HG03039 (cell line): ENCODE measurements at regions not wholly inside any gene's neighbourhood (a gene's known extent, or its start where the extent isn't known, plus 50 kb on each side); places are given as distances from the start of the nearest gene placed in this dataset.
"Not testable (repeated sequence)": the region's sequence is repeated elsewhere in the genome, so short reads cannot be mapped to it uniquely, and the experiment has no call there.

Experiments
- ATAC-seq: cut with Tn5 transposase; IDR thresholded peaks from one replicate; pipeline ENCODE4 v1.9.1; 2021; ENCODE audit warnings: mild to moderate bottlenecking, moderate library complexity; ENCODE audit not compliant: unreplicated experiment

DNA sequence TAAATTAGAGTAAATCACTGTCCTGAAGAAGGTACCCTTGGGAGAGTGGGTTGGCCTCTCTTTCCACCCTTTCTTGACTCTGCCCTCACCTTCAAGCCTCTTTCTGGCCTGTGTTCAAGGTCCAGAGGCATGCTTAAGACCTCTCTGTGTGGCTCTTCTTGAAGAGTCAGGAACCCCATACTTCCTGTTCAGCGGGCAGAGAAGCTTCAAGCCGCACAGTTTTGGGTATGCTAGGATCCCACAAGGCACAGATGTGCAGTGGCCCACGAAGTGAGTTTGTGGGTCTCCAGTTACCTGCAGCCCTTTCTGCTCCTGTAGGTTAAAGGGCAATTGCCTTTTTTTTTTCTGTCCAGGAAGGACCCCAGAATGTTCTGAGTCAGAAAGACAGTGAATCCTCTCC lies 113.7 kb downstream of the PPIAL4A start:
- ATAC-seq, result not testable (repeated sequence)

DNA sequence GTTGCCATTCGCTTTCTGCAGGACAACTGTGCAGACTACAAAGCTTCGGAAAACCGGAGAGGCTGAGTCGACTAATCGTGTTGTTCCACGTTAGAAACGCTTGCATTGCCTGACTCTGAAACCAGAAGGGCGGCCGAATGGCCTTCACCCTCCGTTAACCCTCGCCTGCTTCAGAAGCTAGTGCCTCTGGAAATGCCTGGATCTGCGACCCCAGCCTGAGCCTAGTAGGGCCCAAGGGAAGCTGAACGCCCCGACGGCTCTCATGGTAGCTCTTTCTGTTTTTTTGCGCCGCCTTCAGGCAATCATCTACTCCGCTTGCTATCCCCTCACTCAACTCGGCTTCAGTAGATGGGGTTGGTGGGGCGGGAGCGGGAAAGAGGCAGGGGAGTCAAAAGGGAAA lies 117.3 kb downstream of the PPIAL4A start:
- not testable (repeated sequence) for ATAC-seq

- not testable (repeated sequence) for ATAC-seq
These were observed 118.2 kb downstream of the PPIAL4A start for GRCh38 chr1:121007755-121008154.

DNA sequence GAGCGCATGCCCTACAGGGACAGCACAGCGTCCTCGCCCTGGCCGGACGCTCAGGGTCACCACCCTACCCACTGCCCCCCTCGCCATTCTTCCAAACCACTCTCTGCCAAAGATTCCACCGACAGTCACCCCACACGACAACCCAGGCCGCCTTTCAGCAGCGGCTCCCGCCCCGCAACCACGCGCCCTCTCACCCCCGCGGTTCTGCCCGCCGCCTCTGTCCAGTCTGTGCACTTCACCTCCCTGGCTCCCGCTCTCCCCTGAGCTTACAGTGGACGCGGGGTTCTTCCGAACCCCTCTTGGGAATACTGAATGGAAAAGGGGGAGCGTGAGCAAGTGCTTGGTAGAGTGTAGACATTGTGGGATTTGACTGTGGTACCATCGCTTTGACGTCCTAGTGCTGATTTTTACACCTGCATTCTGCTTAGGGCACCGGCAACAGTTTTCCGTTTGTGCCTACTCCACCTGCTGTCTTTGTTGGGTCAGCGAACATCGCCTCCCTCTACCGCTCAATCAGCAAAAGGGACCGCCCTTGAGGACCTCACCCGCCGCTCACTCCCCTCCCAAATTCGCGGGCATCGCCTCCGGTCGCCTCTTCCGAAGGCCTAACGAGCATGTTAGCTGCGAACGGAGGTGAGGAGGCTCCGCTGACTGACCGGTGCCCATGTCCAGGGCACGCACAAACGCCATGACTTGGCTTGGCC lies 119.1 kb downstream of the PPIAL4A start:
- not testable (repeated sequence) for ATAC-seq

- not testable (repeated sequence) for ATAC-seq
These were observed 119.9 kb downstream of the PPIAL4A start for GRCh38 chr1:121009216-121010057.

- not testable (repeated sequence) for ATAC-seq
These were observed 120.6 kb downstream of the PPIAL4A start for GRCh38 chr1:121010141-121010540.

DNA sequence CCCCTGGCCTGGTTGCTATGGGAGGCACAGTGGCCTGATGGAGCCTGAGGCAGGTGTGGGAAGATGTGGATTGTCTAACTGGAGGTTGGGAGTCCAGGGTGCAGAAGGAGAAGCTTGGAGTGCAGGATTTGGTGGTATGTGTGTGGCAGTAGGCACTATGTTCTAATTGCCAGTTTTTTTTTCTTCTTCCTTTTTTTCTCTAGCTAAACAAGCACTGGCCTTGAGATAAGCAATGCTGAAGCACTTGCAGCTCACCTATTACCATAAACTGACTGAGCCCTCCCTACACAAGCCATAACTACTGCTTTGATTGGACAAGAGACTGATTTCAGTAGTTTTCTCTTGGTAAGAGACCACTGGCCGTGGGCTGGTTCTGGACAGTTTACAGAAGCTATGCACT lies 123.6 kb downstream of the PPIAL4A start:
- ATAC-seq, result not testable (repeated sequence)

- not testable (repeated sequence) for ATAC-seq
These were observed 126.8 kb downstream of the PPIAL4A start for GRCh38 chr1:121016182-121017028.

DNA sequence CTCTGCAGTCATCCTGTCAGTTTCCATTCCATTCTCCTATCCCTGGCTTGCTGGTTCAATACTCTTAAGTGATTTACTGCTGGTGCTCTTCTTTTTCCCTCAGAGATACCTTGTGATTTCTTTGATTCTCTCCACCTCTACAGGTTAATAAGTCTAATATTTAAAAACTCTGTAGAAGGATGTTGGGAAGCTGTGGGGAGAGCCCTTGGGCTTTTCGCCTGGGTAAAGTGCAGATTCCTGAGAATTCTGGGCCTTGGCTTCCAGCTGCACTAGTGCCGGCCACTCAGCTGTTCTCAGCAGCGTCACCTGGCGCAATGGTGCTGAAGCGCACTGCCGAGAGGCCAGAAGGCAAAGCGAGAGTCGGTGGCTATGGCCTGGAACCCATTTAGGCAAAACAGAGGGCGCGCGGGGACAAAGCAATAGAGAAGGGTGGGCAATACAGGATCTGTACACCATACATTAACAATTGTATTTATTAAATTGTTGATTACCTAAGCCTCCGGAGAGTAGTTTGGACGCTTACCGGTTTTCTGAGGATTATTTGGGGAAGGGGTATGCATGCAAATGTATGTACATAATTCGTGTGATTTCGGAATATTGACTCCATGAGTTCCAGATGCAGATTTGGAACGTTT lies 130.3 kb downstream of the PPIAL4A start:
- not testable (repeated sequence) for ATAC-seq

- not testable (repeated sequence) for ATAC-seq
These were observed 131.0 kb downstream of the PPIAL4A start for GRCh38 chr1:121020350-121021236.

DNA sequence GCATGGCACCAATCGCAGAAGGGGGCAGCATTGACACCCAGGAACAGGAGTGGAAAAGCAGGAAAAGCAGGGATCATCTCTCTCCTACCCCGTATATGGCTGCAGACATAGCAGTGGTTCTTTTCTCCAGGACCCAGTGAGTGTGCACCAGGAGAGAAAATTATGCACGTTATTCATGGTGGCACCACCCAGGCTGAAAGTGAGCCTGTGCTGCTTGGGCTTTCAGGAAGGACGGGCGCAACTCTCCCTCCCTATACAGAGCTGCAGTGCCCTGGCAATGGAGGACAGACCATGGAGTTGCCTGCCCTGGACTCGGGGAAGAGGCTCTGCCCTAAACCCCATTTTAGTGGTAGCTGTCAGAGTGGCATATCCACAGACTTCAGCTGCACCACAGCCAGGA lies 132.1 kb downstream of the PPIAL4A start:
- not testable (repeated sequence) for ATAC-seq

DNA sequence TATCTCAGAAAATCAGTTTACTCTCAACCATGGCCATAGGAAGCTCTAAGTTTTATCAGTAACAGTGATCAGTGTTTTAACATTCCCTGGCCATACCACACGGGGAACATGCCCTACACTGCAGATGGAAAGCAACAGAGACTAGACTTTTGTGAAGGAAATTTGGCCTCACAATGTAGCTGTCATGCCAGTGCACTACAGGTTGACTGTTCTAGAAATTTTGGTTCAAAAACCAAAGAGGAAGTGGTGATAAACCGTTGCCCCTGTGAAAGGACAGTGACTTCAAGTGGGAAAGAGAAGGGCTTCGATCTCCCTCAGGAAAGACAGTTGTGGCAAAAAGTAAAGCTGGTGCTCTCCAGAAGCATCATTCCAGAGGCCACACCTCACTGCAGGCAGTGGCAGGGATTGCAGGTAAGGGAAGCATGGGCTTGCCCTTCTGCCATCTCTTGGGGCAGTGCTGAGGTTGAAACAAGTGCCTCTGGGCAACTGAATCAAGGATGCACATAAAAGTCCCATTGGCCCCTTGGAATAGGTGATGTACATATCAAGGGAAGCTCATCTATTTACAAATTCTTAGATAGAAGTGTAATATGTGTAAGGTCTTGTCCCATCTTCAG lies 143.4 kb downstream of the PPIAL4A start:
- ATAC-seq, result not testable (repeated sequence)

GRCh38 chr1:121036792-121037191 lies 147.2 kb downstream of the PPIAL4A start:
- ATAC-seq, result not testable (repeated sequence)

- not testable (repeated sequence) for ATAC-seq
These were observed 143.2 kb downstream of the FAM72B start for GRCh38 chr1:121040974-121041373.

GRCh38 chr1:121041497-121041896 lies 142.6 kb downstream of the FAM72B start:
- not testable (repeated sequence) for ATAC-seq

DNA sequence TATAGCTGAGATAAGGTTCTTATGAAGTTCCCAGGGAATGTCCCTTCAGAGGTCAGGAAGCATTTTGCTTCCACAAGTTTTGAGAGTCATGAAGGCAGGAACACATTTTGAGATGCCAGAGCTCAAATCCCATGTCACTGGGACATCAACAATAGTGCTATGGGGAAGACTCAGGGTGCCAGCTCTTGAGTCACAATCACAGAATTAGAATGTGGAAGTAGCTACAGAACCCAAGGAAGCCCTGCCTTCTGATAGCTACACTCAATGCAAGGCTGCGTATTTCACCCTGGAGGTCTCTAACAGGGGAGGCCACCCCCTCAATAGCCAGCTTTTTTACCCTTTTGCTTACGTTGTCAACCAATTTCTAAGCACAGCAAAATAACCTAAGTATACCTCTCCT lies 141.3 kb downstream of the FAM72B start:
- ATAC-seq, result not testable (repeated sequence)

- not testable (repeated sequence) for ATAC-seq
These were observed 135.8 kb downstream of the FAM72B start for GRCh38 chr1:121048293-121048752.

DNA sequence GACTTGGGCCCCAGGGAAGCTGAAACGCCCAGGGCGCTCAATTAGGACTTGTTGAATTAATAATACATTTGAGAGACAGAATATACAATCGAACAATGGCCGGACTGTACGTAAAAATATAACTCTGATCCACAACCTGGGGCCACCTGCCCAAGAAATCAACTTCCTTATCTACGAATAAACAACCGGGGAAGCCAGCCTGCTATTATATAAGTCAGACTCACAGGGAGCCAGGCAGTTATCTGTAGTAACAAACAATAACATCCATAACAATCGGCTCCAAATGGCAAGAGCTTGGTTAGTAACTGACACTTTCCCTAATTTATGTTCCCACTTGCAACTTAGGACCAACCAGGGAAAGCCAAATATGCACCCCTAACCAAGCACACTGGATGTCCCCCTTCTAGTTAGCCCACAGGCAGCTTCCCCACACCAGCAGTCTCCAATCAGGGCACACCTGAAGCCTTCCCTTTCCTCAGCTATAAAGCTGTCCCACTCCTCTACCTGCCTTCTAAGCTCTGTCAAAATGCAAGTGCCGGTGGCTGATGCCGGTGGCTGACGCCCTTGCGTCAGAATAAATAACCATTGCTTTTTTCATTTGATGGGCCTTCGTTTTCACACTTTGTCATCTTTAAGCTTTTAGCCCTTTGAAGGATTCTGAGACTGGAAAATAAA lies 135.2 kb downstream of the FAM72B start:
- ATAC-seq, result not testable (repeated sequence)
